ENCODE measurements at regions not wholly inside any gene's neighbourhood (a gene's known extent, or its start where the extent isn't known, plus 50 kb on each side); places are given as distances from the start of the nearest gene placed in this dataset.

GRCh38 chr5:5986492-5987178, 391.7 kb downstream of the MED10 start:
- no peaks in the 10 kb centered on the region for H3K9me2 ChIP-seq (ENCODE audit: insufficient read depth, low read length)
- H3K4me2 ChIP-seq (ENCODE audit: low read length) = no peak overlapping the region
- no peaks in the 10 kb centered on the region for H3K9me3 ChIP-seq (ENCODE audit: low read length)
- H3K27me3 ChIP-seq (ENCODE audit: insufficient read depth, low read depth, low read length) = no peaks in the 10 kb centered on the region
- no peak overlapping the region for H3K27ac ChIP-seq (ENCODE audit: low read length)
- no peaks in the 10 kb centered on the region for H3F3A ChIP-seq (ENCODE audit: insufficient read depth, low read length, poor library complexity, severe bottlenecking)
- no peak overlapping the region for H3K9ac ChIP-seq (ENCODE audit: low read length)
- no peaks in the 10 kb centered on the region for H4K20me1 ChIP-seq (ENCODE audit: insufficient read depth)
- no peaks in the 10 kb centered on the region for H3K79me2 ChIP-seq (replicated peaks; ENCODE audit: insufficient read depth, low read length)
- no peak overlapping the region for H2AFZ ChIP-seq (ENCODE audit: low read depth, low read length)
- TF ChIP-seq EZH2 (IDR thresholded peaks at IDR 0.05; ENCODE audit: borderline replicate concordance, insufficient read depth, low read length, poor library complexity, severe bottlenecking) = no peak
- no peak for TF ChIP-seq EP300 (conservative IDR thresholded peaks at IDR 0.05; ENCODE audit: poor library complexity, severe bottlenecking)
- no peak for TF ChIP-seq RAD21 (conservative IDR thresholded peaks at IDR 0.05)
- TF ChIP-seq, protein P1, sequence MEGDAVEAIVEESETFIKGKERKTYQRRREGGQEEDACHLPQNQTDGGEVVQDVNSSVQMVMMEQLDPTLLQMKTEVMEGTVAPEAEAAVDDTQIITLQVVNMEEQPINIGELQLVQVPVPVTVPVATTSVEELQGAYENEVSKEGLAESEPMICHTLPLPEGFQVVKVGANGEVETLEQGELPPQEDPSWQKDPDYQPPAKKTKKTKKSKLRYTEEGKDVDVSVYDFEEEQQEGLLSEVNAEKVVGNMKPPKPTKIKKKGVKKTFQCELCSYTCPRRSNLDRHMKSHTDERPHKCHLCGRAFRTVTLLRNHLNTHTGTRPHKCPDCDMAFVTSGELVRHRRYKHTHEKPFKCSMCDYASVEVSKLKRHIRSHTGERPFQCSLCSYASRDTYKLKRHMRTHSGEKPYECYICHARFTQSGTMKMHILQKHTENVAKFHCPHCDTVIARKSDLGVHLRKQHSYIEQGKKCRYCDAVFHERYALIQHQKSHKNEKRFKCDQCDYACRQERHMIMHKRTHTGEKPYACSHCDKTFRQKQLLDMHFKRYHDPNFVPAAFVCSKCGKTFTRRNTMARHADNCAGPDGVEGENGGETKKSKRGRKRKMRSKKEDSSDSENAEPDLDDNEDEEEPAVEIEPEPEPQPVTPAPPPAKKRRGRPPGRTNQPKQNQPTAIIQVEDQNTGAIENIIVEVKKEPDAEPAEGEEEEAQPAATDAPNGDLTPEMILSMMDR (IDR thresholded peaks at IDR 0.05; ENCODE audit: poor library complexity, severe bottlenecking) = no peak
- TF ChIP-seq POLR2AphosphoS5 (IDR thresholded peaks at IDR 0.05) = no peak
- no peak for TF ChIP-seq SMC3 (conservative IDR thresholded peaks at IDR 0.05; ENCODE audit: poor library complexity)
- TF ChIP-seq TAF1 (IDR thresholded peaks at IDR 0.05; ENCODE audit: low read depth) = no peak
- no peak for TF ChIP-seq MXI1 (conservative IDR thresholded peaks at IDR 0.05; ENCODE audit: poor library complexity, severe bottlenecking)
- TF ChIP-seq, protein P2, sequence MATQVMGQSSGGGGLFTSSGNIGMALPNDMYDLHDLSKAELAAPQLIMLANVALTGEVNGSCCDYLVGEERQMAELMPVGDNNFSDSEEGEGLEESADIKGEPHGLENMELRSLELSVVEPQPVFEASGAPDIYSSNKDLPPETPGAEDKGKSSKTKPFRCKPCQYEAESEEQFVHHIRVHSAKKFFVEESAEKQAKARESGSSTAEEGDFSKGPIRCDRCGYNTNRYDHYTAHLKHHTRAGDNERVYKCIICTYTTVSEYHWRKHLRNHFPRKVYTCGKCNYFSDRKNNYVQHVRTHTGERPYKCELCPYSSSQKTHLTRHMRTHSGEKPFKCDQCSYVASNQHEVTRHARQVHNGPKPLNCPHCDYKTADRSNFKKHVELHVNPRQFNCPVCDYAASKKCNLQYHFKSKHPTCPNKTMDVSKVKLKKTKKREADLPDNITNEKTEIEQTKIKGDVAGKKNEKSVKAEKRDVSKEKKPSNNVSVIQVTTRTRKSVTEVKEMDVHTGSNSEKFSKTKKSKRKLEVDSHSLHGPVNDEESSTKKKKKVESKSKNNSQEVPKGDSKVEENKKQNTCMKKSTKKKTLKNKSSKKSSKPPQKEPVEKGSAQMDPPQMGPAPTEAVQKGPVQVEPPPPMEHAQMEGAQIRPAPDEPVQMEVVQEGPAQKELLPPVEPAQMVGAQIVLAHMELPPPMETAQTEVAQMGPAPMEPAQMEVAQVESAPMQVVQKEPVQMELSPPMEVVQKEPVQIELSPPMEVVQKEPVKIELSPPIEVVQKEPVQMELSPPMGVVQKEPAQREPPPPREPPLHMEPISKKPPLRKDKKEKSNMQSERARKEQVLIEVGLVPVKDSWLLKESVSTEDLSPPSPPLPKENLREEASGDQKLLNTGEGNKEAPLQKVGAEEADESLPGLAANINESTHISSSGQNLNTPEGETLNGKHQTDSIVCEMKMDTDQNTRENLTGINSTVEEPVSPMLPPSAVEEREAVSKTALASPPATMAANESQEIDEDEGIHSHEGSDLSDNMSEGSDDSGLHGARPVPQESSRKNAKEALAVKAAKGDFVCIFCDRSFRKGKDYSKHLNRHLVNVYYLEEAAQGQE (IDR thresholded peaks at IDR 0.05; ENCODE audit: borderline replicate concordance) = no peak
- no peaks in the 10 kb centered on the region for H3K36me3 ChIP-seq (ENCODE audit: insufficient read depth, low read length)
- H3K4me3 ChIP-seq (ENCODE audit: low read length) = no peak overlapping the region

GRCh38 chr5:5985332-5985731, 393.0 kb downstream of the MED10 start:
- no peaks in the 10 kb centered on the region for H4K20me1 ChIP-seq (ENCODE audit: insufficient read depth)
- no peaks in the 10 kb centered on the region for H3K27me3 ChIP-seq (ENCODE audit: insufficient read depth, low read depth, low read length)
- H2AFZ ChIP-seq (ENCODE audit: low read depth, low read length) = no peak overlapping the region
- H3K9me2 ChIP-seq (ENCODE audit: insufficient read depth, low read length) = no peaks in the 10 kb centered on the region
- H3K27ac ChIP-seq (ENCODE audit: low read length) = no peak overlapping the region
- H3K4me3 ChIP-seq (ENCODE audit: low read length) = no peak overlapping the region
- no peak overlapping the region for H3K4me2 ChIP-seq (ENCODE audit: low read length)
- H3F3A ChIP-seq (ENCODE audit: insufficient read depth, low read length, poor library complexity, severe bottlenecking) = no peaks in the 10 kb centered on the region
- H3K9me3 ChIP-seq (ENCODE audit: low read length) = no peaks in the 10 kb centered on the region
- TF ChIP-seq, protein P1 (IDR thresholded peaks at IDR 0.05; ENCODE audit: poor library complexity, severe bottlenecking) = no peak
- TF ChIP-seq SMC3 (conservative IDR thresholded peaks at IDR 0.05; ENCODE audit: poor library complexity) (no peak), TAF1 (IDR thresholded peaks at IDR 0.05; ENCODE audit: low read depth) (no peak), RAD21 (conservative IDR thresholded peaks at IDR 0.05) (no peak), MXI1 (conservative IDR thresholded peaks at IDR 0.05; ENCODE audit: poor library complexity, severe bottlenecking) (no peak), POLR2AphosphoS5 (IDR thresholded peaks at IDR 0.05) (no peak), EP300 (conservative IDR thresholded peaks at IDR 0.05; ENCODE audit: poor library complexity, severe bottlenecking) (no peak), EZH2 (IDR thresholded peaks at IDR 0.05; ENCODE audit: borderline replicate concordance, insufficient read depth, low read length, poor library complexity, severe bottlenecking) (no peak)
- TF ChIP-seq, protein P2 (IDR thresholded peaks at IDR 0.05; ENCODE audit: borderline replicate concordance) = no peak
- no peaks in the 10 kb centered on the region for H3K36me3 ChIP-seq (ENCODE audit: insufficient read depth, low read length)
- H3K79me2 ChIP-seq (replicated peaks; ENCODE audit: insufficient read depth, low read length) = no peaks in the 10 kb centered on the region
- no peak overlapping the region for H3K9ac ChIP-seq (ENCODE audit: low read length)

All from neural cell (in vitro differentiated cells).